Activated CD4-positive, alpha-beta memory T cell treated with anti-CD3 and anti-CD28 coated beads, Interleukin-2, amount 10 ng/mL, durations not matched to agents 7 days and 5 days (primary cell): ENCODE measurements at regions not wholly inside any gene's neighbourhood (a gene's known extent, or its start where the extent isn't known, plus 50 kb on each side); places are given as distances from the start of the nearest gene placed in this dataset.
"Not testable (repeated sequence)": the region's sequence is repeated elsewhere in the genome, so short reads cannot be mapped to it uniquely, and the experiment has no call there.

ENCODE experiments used
- CTCF ChIA-PET: fragments of 350-600 bp; sonication (Branson Sonifier 250); formaldehyde crosslinking; loops from one replicate; lab custom pipeline; 2021; ENCODE audit warnings: antibody characterized with exemption, inconsistent platforms; lab: Charles Lee
- POLR2A ChIA-PET: fragments of 350-600 bp; sonication (Branson Sonifier 250); formaldehyde crosslinking; loops from one replicate; lab custom pipeline; 2021; ENCODE audit warnings: antibody characterized with exemption; lab: Charles Lee
- DNase-seq: peaks from one replicate; pipeline ENCODE4 v3.0.0-alpha.2; 2020
- H3K27ac Mint-ChIP-seq: one replicate; pipeline ENCODE4 v1.8.0; 2021; ENCODE audit warnings: mild to moderate bottlenecking, mixed read lengths
- H3K27me3 Mint-ChIP-seq: one replicate; pipeline ENCODE4 v1.8.0; 2021; ENCODE audit warnings: mixed read lengths
- H3K36me3 Mint-ChIP-seq: one replicate; pipeline ENCODE4 v1.8.0; 2021; ENCODE audit warnings: low read depth, mixed read lengths
- H3K4me1 Mint-ChIP-seq: one replicate; pipeline ENCODE4 v1.8.0; 2021; ENCODE audit warnings: mixed read lengths
- H3K4me3 Mint-ChIP-seq: one replicate; pipeline ENCODE4 v1.8.0; 2021; ENCODE audit warnings: mild to moderate bottlenecking, mixed read lengths
- H3K9me3 Mint-ChIP-seq: one replicate; pipeline ENCODE4 v1.8.0; 2021; ENCODE audit warnings: mixed read lengths

DNA sequence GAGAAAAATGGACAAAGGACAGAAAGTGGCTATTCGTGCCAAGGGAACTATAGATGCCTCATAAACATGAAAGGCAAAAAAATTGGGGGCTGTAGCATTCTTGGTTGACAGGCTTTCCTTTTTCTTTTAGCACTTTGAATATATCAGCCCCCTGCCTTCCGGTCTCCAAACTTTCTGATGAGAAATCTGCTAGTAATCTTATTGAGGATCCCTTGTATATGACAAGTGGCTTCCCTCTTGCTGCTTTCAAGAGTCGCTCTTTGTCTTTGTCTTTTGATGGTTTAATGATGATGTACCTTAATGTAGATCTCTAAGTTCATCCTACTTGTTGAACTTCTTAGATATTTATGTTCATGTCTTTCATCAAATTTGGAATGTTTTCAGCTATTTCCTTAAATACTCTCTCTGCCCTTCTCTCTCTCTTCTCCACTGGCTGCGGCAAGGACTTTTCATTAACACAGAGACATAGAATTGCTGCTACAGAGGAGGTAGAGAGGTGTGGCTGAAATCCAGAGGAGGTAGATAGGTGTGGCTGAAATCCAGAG lies 59.4 kb upstream of the EPHB3 start:
- no peak for DNase-seq

GRCh38 chr3:184502841-184503240 lies 58.7 kb upstream of the EPHB3 start:
- H3K36me3 Mint-ChIP-seq, H3K27ac Mint-ChIP-seq, CTCF ChIA-PET, H3K4me1 Mint-ChIP-seq, DNase-seq, H3K4me3 Mint-ChIP-seq, POLR2A ChIA-PET, H3K9me3 Mint-ChIP-seq: not testable (repeated sequence)
- peaks cover 44% of the 10 kb centered on the region for H3K27me3 Mint-ChIP-seq

More for the DNA sequence above, 59.4 kb upstream of the EPHB3 start:
- no peak overlapping the region for H3K4me3 Mint-ChIP-seq
- no peaks in the 10 kb centered on the region for H3K36me3 Mint-ChIP-seq
- ChIA-PET POLR2A (no interaction called here), CTCF (no interaction called here)
- H3K4me1 Mint-ChIP-seq = no peaks in the 10 kb centered on the region
- H3K27me3 Mint-ChIP-seq = peaks cover 46% of the 10 kb centered on the region
- H3K9me3 Mint-ChIP-seq = no peaks in the 10 kb centered on the region
- H3K27ac Mint-ChIP-seq = no peak overlapping the region

DNA sequence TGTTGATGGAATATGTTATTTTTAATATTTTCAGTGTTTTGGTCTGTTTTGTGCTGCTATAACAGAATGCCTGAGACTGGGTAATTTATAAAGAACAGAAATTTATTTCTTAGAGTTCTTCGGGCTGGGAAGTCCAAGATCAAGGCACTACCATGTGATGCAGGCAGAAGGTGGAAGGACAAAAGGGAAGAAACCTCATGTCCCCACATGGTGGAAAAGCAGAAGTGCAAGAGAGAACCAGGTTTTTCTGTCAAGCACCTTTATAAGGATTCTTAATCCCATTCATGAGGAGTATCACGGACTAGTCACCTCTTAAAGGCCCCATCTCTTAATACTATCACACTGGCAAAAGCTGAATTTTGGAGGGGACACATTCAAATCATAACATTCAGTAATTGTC lies 57.9 kb upstream of the EPHB3 start:
- H3K4me1 Mint-ChIP-seq = no peaks in the 10 kb centered on the region
- H3K27me3 Mint-ChIP-seq = peaks cover 38% of the 10 kb centered on the region
- no peak for DNase-seq
- no peaks in the 10 kb centered on the region for H3K36me3 Mint-ChIP-seq
- ChIA-PET POLR2A (no interaction called here), CTCF (interaction anchor here (1.2 to 2.4 kb wide), 2 partner anchors 10 to 132 kb away, joined by 3 to 15 read pairs; no protein-coding TSS in a partner anchor)
- no peak overlapping the region for H3K4me3 Mint-ChIP-seq
- no peaks in the 10 kb centered on the region for H3K9me3 Mint-ChIP-seq
- H3K27ac Mint-ChIP-seq = no peak overlapping the region

DNA sequence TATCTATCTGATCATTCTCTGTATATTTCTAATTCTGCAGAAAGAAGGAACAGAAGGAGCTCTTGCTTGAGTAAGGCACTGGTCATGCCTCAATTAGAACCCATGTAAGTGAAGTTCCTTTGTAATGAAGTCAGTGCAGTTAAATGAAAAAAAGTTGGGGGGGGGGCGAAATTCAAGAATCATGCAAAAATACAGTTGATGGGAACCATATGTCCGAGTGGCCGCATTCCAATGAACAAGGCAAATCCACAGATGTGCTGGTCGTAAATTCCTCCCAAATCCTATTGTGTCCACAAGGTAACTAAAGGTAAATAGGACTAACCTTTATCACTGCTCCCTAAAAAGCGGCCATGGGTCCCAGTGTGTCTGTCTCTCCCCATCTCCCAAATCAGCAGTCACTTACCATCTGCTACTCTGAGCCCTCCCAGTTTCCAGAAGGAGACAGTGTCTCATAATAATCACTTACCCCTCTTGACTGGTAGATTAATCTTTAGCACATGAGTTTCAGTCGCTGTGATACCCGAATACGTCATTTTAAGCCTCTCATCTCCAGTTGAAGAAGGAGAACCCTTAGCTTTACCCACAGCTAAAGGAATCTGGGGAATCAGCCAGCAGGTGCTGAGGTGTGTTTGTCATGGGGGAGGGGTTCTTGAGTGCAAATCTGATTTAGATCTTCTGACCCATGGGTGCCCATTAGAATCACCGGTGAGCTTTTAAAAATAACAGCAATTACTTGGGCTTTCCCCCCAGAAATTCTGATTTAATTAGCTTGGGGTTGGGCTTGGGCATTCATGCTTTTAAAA lies 56.3 kb upstream of the EPHB3 start:
- no peaks in the 10 kb centered on the region for H3K9me3 Mint-ChIP-seq
- no peak overlapping the region for H3K27ac Mint-ChIP-seq
- DNase-seq = no peak
- CTCF ChIA-PET = interaction anchor here (0.7 to 2.4 kb wide), 3 partner anchors 9 to 37 kb away, joined by 3 to 15 read pairs (median 3); no protein-coding TSS in a partner anchor
- no peak overlapping the region for H3K4me3 Mint-ChIP-seq
- POLR2A ChIA-PET = no interaction called here
- H3K36me3 Mint-ChIP-seq = no peaks in the 10 kb centered on the region
- no peaks in the 10 kb centered on the region for H3K4me1 Mint-ChIP-seq
- H3K27me3 Mint-ChIP-seq = peaks cover 38% of the 10 kb centered on the region

DNA sequence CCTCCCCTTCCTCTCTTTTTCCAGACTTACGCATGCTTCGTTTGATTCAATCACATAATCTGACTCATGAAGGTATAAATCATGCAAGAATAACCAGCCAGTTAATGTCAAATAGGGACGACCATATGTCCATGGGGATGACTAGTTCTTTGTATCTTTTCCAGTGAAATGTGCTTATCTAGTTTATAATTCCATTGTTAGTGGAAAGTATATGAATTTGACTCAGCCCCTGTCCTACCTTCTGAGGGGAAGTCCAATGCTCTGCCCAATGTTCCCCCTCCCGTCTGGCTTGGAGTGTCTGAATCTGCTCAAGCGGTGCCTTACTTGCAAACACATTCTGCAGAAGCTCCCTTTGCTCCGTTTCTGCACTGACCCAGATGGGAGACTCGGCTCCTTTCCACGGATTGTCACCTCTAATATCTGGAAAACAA lies 55.0 kb upstream of the EPHB3 start:
- CTCF ChIA-PET = interaction anchor here (1.5 kb wide), 1 partner anchor 38 kb away, joined by 3 read pairs; no protein-coding TSS in a partner anchor
- Mint-ChIP-seq H3K27me3 (peaks cover 47% of the 10 kb centered on the region), H3K9me3 (no peaks in the 10 kb centered on the region), H3K4me1 (no peaks in the 10 kb centered on the region), H3K27ac (no peak overlapping the region), H3K4me3 (no peak overlapping the region), H3K36me3 (no peaks in the 10 kb centered on the region)
- no peak for DNase-seq
- POLR2A ChIA-PET = no interaction called here

GRCh38 chr3:184508938-184509337 lies 52.6 kb upstream of the EPHB3 start:
- POLR2A ChIA-PET = no interaction called here
- no peak for DNase-seq
- peaks cover 7% of the 10 kb centered on the region for H3K4me1 Mint-ChIP-seq
- H3K4me3 Mint-ChIP-seq = no peak overlapping the region
- no peak overlapping the region for H3K27ac Mint-ChIP-seq
- peaks cover 55% of the 10 kb centered on the region for H3K27me3 Mint-ChIP-seq
- H3K9me3 Mint-ChIP-seq = no peaks in the 10 kb centered on the region
- no peaks in the 10 kb centered on the region for H3K36me3 Mint-ChIP-seq
- CTCF ChIA-PET = no interaction called here

GRCh38 chr3:184511741-184512140 lies 49.8 kb upstream of the EPHB3 start:
- Mint-ChIP-seq H3K4me1 (peaks cover 11% of the 10 kb centered on the region), H3K9me3 (no peaks in the 10 kb centered on the region), H3K27ac (no peak overlapping the region), H3K27me3 (peaks cover 61% of the 10 kb centered on the region), H3K36me3 (no peaks in the 10 kb centered on the region), H3K4me3 (no peak overlapping the region)
- CTCF ChIA-PET = interaction anchor here (0.9 to 4.9 kb wide), 8 partner anchors 11 to 139 kb away, joined by 3 to 74 read pairs (median 4); partner anchors contain the start of gene EPHB3
- no peak for DNase-seq
- POLR2A ChIA-PET = interaction anchor here (1.1 kb wide), 1 partner anchor 13 kb away, joined by 3 read pairs; no protein-coding TSS in a partner anchor
